ENCODE measurements at regions not wholly inside any gene's neighbourhood (a gene's known extent, or its start where the extent isn't known, plus 50 kb on each side); places are given as distances from the start of the nearest gene placed in this dataset.

GRCh38 chr14:43479596-43480195, 1027.4 kb downstream of the FSCB start:
- TF ChIP-seq POLR2AphosphoS5 (IDR thresholded peaks at IDR 0.05; ENCODE audit: low read depth, low read length), result no peak
- TF ChIP-seq CTCF (IDR thresholded peaks at IDR 0.05), result no peak
- TF ChIP-seq RCOR1 (IDR thresholded peaks at IDR 0.05; ENCODE audit: low read length), result no peak
- no peak for TF ChIP-seq YY1 (IDR thresholded peaks at IDR 0.05; ENCODE audit: low read depth)
- TF ChIP-seq ELF1 (IDR thresholded peaks at IDR 0.05), result no peak

Data from SK-N-SH (cell line).